Cardiac muscle cell (in vitro differentiated cells and primary cell): ENCODE measurements at regions not wholly inside any gene's neighbourhood (a gene's known extent, or its start where the extent isn't known, plus 50 kb on each side); places are given as distances from the start of the nearest gene placed in this dataset.

Experiments used
- DNase-seq, 2 donors: peaks; one replicate each; pipeline versions ENCODE4 v3.0.0 to v3.0.0-alpha.2; 2010 to 2017; ENCODE audit warnings: low read depth in 1 of 2, low spot score in 1 of 2
- H3K27ac ChIP-seq: fragments of 200-600 bp; sonication (generic); 2 replicates; pipeline ENCODE4 v1.5.1; 2016
- H3K27me3 ChIP-seq: fragments of 200-600 bp; sonication (generic); 2 replicates; pipeline ENCODE4 v1.6.0; 2016; ENCODE audit warnings: control low read depth
- H3K36me3 ChIP-seq: fragments of 200-600 bp; sonication (generic); 2 replicates; pipeline ENCODE4 v1.5.1; 2016; ENCODE audit warnings: control low read depth
- H3K4me1 ChIP-seq: fragments of 200-600 bp; sonication (generic); 2 replicates; pipeline ENCODE4 v1.8.1; 2017; ENCODE audit warnings: low read depth, mild to moderate bottlenecking, mixed run types
- H3K4me3 ChIP-seq: fragments of 200-600 bp; sonication (generic); 2 replicates; pipeline ENCODE4 v1.5.1; 2016; ENCODE audit warnings: mild to moderate bottlenecking
- H3K9me3 ChIP-seq: fragments of 200-600 bp; sonication (generic); 2 replicates; pipeline ENCODE4 v1.5.1; 2017; ENCODE audit warnings: low read depth, mild to moderate bottlenecking, control low read depth
- TF ChIP-seq, protein P1 (sequence below): IDR thresholded peaks from 2 replicates; pipeline ENCODE4 v1.5.1; 2012; ENCODE audit warnings: low read depth, mild to moderate bottlenecking, low read length

DNA sequence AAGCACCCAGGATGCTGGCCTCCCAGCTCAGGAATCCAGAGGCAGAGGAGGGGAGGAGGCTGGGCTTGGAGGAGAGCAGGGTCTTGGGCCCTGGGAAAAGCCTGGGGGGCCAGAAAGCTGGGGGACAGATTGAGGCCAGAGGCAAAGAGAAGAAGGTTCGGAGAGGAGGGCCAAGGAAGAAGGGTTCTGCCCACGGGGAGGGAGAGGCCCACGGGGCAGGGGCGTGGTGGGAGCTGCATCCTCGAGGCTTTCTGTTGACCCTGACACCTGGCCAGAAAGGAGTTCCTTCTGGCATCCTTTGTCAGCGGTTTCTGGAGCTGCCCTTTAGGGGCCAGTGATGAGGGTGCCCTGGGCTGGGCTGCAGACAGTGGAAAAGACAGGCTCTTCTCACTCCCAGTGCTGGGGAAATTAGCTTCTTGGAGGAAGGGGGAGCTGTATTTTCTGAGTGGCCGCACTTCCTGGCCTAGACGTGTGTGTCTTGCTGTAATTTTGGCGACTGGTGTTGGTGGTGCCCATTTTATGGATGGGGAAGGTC is 308.7 kb downstream of the SEC14L1 start:
- peaks cover 40% of the 10 kb centered on the region for H3K4me1 ChIP-seq
- no peaks in the 10 kb centered on the region for H3K36me3 ChIP-seq
- no peaks in the 10 kb centered on the region for H3K9me3 ChIP-seq
- no peak overlapping the region for H3K4me3 ChIP-seq
- TF ChIP-seq, protein P1, sequence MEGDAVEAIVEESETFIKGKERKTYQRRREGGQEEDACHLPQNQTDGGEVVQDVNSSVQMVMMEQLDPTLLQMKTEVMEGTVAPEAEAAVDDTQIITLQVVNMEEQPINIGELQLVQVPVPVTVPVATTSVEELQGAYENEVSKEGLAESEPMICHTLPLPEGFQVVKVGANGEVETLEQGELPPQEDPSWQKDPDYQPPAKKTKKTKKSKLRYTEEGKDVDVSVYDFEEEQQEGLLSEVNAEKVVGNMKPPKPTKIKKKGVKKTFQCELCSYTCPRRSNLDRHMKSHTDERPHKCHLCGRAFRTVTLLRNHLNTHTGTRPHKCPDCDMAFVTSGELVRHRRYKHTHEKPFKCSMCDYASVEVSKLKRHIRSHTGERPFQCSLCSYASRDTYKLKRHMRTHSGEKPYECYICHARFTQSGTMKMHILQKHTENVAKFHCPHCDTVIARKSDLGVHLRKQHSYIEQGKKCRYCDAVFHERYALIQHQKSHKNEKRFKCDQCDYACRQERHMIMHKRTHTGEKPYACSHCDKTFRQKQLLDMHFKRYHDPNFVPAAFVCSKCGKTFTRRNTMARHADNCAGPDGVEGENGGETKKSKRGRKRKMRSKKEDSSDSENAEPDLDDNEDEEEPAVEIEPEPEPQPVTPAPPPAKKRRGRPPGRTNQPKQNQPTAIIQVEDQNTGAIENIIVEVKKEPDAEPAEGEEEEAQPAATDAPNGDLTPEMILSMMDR, result no peak
- no peak for DNase-seq
- H3K27ac ChIP-seq, result peak overlapping the region; percentile 96
- no peaks in the 10 kb centered on the region for H3K27me3 ChIP-seq

DNA sequence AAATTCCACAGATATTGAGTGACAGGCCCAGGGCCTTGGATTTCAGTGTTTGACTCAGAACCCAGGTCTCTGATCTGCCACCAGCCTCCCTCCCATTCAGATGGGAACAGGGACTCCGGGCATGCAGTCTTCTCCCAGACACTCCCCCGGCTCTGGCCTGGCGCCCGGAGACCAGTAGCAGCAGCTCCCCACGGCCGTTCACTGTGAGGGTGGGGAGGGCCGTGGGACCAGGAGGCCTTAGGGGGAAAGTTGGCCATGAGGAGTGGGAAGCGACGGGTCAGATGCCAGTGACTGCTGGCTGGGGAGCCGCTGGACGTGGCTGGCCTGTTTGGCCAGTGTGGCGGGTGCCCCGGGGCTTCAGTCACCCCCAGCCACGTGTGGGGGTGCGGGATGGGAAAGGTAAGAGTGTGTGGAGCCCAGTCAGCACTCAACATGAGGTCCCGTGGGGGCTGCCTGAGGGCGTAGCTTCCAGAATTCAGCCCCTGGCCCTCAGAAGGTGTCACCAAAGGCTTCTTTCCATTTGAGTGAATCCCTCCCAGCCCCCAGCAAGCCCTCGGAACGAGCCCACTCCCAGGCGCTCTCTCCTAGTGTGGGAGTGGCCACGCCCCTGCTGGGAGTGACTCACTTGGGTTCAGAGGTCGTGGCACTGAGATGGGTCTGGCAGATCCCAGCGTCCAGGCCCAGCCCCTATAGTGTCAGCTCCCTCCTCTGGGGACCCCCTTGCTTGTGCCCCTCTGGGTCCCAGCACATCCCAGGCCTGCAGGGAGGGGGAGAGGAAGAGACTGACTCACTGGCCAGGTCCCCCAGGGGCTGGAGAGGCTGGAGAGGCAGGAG is 309.4 kb downstream of the SEC14L1 start:
- peak overlapping the region; percentile 96 for H3K27ac ChIP-seq
- TF ChIP-seq, protein P1, result no peak
- peaks cover 45% of the 10 kb centered on the region for H3K4me1 ChIP-seq
- peak; percentile 59 to 86 for DNase-seq
- no peaks in the 10 kb centered on the region for H3K36me3 ChIP-seq
- H3K27me3 ChIP-seq, result no peaks in the 10 kb centered on the region
- H3K4me3 ChIP-seq, result peak overlapping the region; percentile 43
- no peaks in the 10 kb centered on the region for H3K9me3 ChIP-seq

DNA sequence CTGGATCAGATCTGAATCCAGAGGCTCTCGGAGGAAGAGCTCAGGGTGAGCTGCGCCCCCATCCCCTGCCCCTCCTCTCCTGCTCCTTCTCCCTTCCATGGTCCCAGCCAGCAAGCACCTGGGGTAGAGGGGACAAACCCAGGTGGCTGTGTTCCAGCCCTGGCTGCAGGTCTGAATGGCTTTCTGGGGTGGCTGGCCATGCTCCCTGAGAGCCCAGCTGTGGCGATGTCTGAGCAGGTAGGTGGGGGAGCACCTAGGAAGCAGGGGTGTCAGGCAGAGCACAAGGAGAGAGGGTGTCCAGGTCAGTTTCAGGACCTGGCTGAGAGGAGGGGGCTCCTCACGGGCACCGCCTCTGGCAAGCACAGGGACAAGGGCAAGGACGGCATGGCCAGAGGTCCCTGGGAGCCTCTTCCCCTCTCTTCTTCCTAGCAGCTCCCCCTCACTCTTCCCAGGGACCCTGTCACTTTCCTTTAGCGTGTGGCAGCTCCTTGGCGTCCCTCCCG is 310.0 kb downstream of the SEC14L1 start:
- H3K27me3 ChIP-seq, result no peaks in the 10 kb centered on the region
- peak overlapping the region; percentile 96 for H3K27ac ChIP-seq
- no peak for DNase-seq
- no peaks in the 10 kb centered on the region for H3K36me3 ChIP-seq
- H3K4me1 ChIP-seq, result peaks cover 52% of the 10 kb centered on the region
- H3K9me3 ChIP-seq, result no peaks in the 10 kb centered on the region
- H3K4me3 ChIP-seq, result peak overlapping the region; percentile 43
- TF ChIP-seq, protein P1, result no peak

DNA sequence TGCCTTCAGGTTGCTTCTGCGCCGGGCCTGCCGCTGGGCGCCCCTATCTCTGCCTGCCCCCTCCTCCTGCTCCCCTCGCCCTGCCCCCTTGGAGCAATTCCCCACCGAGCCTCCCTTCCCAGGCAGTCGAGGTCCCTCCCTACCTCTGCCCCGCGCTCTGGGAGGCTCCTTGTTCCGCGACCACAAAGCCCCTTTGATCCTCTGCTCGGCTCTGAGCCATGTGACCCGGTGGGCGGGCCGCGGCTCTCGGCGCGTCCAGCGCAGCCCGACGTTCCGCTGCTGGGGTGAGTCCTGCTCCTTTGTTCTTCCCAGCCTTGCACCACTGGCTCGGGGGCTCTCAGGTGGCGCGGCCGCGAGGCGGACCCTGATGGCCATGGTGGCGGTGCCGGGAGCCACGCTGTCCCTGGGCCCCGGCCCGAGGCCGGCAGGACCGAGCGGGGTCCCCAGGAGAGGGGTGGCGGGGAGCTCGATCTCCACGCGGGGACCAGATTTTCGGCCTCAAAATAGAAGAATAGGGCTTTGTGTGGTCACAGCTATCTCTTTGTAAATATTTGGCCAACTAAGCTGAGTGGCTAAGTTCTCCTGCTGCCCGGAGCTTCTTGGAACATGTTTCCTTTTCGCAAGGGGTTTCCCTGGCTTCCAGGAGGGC is 310.6 kb downstream of the SEC14L1 start:
- H3K27me3 ChIP-seq, result no peaks in the 10 kb centered on the region
- no peaks in the 10 kb centered on the region for H3K9me3 ChIP-seq
- peak overlapping the region; percentile 96 for H3K27ac ChIP-seq
- peaks cover 55% of the 10 kb centered on the region for H3K4me1 ChIP-seq
- H3K4me3 ChIP-seq, result peak overlapping the region; percentile 43
- DNase-seq, result peak; percentile 89 to 92
- no peaks in the 10 kb centered on the region for H3K36me3 ChIP-seq
- TF ChIP-seq, protein P1, result no peak

DNA sequence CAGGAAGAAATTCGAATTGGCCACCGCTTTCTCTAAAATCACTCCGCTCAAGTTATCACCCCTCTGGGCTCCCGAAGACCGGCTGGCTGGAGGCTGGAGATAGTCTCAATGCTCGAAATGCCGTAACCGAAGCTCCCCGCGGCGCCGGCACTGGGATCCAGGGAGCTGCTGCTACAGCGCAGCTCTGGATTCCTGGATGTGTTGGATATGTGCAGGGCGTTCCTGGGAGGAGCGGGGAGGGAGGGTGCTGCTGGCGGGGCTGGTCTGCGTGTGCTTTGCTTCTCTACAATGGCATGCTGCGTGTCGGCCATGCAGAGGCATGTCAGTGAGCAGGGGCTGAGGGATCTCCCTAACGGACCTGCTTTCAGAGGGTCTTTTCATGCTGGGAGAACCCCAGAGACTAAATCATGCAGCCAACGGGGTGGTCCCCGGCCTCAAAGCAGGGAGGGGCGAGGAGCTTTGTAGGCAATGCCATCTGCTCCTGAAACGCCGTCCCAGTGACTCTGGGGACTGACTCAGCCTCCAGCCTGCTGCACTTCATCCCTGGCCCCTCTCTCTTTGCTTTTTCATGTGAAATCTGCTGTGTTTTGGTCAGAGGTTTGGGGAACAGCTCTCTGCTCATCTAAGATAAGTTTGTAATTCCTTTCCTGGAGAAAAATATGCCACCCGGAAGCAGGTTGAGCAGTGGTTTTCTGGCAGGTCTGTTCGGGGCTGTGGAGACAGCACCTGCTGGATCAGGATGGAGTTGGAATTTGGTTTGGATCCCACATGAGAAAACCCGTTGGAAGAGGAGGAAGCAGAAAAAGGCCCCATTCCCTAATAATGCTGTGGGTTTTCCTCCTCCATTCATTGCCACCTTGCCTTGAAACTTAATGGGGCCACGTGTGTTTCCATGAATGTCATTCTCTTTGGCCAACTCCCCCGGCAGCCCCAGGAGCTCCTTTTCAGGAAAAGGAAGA is 311.4 kb downstream of the SEC14L1 start:
- no peaks in the 10 kb centered on the region for H3K9me3 ChIP-seq
- H3K4me3 ChIP-seq, result peak overlapping the region; percentile 43
- no peaks in the 10 kb centered on the region for H3K36me3 ChIP-seq
- peak; percentile 84 to 87 for DNase-seq
- TF ChIP-seq, protein P1, result no peak
- peak overlapping the region; percentile 96 for H3K27ac ChIP-seq
- H3K4me1 ChIP-seq, result peaks cover 55% of the 10 kb centered on the region
- H3K27me3 ChIP-seq, result no peaks in the 10 kb centered on the region
